B cell (primary cell): ENCODE measurements at regions not wholly inside any gene's neighbourhood (a gene's known extent, or its start where the extent isn't known, plus 50 kb on each side); places are given as distances from the start of the nearest gene placed in this dataset.

Experiments
- CTCF ChIP-seq: fragments of 200-600 bp; IDR thresholded peaks from one replicate; pipeline ENCODE4 v1.8.0; 2022; ENCODE audit warnings: antibody characterized with exemption, mild to moderate bottlenecking
- EZH2 ChIP-seq: IDR thresholded peaks from 2 replicates; pipeline ENCODE4 v1.6.1; 2012; ENCODE audit warnings: borderline replicate concordance, low read depth, mild to moderate bottlenecking, moderate library complexity, low read length; ENCODE audit not compliant: insufficient read depth, poor library complexity, severe bottlenecking

GRCh38 chr6:6968731-6969552 is 138.8 kb upstream of the RREB1 start:
- TF ChIP-seq CTCF (no peak), EZH2 (no peak)
